ENCODE measurements at regions not wholly inside any gene's neighbourhood (a gene's known extent, or its start where the extent isn't known, plus 50 kb on each side); places are given as distances from the start of the nearest gene placed in this dataset.

- Mint-ChIP-seq H3K4me3 (no peak overlapping the region), H3K27me3 (ENCODE audit: low read depth in 3 of 3) (peaks cover 0 to 4% (median 0%) of the 10 kb centered on the region in 3 donors), H3K27ac (no peak overlapping the region), H3K4me1 (no peaks in the 10 kb centered on the region), H3K36me3 (no peaks in the 10 kb centered on the region), H3K9me3 (peaks cover 2 to 9% (median 4%) of the 10 kb centered on the region in 7 donors)
- Histone ChIP-seq H2AFZ (ENCODE audit: insufficient read depth, low read depth, low read length, poor library complexity, severe bottlenecking) (no peak overlapping the region), H3K36me3 (replicated peaks in 1 of 2; ENCODE audit: control insufficient read depth in 1 of 2, insufficient read depth in 2 of 2, low read length in 2 of 2) (no peaks in the 10 kb centered on the region), H3K27ac (ENCODE audit: low read depth in 1 of 2, low read length in 2 of 2) (no peak overlapping the region), H3K9ac (ENCODE audit: insufficient read depth, low read length, poor library complexity, severe bottlenecking) (no peak overlapping the region), H3K9me3 (replicated peaks in 1 of 2; ENCODE audit: control insufficient read depth in 1 of 2, insufficient read depth in 1 of 2, low read length in 2 of 2) (peaks cover 0 to 4% of the 10 kb centered on the region in 2 donors), H3K4me1 (ENCODE audit: control insufficient read depth in 1 of 2, insufficient read depth in 2 of 2, low read length in 2 of 2) (no peaks in the 10 kb centered on the region), H4K20me1 (ENCODE audit: insufficient read depth, low read length) (no peaks in the 10 kb centered on the region), H3K4me3 (replicated peaks in 1 of 3; ENCODE audit: low read depth in 2 of 3, low read length in 3 of 3) (no peak overlapping the region), H3K79me2 (ENCODE audit: insufficient read depth, low read length) (no peaks in the 10 kb centered on the region), H3K4me2 (replicated peaks; ENCODE audit: extremely low read depth, low read length, poor library complexity, severe bottlenecking) (no peak overlapping the region), H3K27me3 (ENCODE audit: control insufficient read depth in 2 of 2, insufficient read depth in 2 of 2, low read length in 2 of 2) (no peaks in the 10 kb centered on the region)
- WGBS (ENCODE audit: insufficient coverage) = 67% methylated on average over 1 of the region's 4 CpGs
- no peak for DNase-seq
- TF ChIP-seq, protein P1, sequence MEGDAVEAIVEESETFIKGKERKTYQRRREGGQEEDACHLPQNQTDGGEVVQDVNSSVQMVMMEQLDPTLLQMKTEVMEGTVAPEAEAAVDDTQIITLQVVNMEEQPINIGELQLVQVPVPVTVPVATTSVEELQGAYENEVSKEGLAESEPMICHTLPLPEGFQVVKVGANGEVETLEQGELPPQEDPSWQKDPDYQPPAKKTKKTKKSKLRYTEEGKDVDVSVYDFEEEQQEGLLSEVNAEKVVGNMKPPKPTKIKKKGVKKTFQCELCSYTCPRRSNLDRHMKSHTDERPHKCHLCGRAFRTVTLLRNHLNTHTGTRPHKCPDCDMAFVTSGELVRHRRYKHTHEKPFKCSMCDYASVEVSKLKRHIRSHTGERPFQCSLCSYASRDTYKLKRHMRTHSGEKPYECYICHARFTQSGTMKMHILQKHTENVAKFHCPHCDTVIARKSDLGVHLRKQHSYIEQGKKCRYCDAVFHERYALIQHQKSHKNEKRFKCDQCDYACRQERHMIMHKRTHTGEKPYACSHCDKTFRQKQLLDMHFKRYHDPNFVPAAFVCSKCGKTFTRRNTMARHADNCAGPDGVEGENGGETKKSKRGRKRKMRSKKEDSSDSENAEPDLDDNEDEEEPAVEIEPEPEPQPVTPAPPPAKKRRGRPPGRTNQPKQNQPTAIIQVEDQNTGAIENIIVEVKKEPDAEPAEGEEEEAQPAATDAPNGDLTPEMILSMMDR (IDR thresholded peaks at IDR 0.05) = no peak
- intact Hi-C loops (cut with micrococcal nuclease) = no loop called here
Observed at GRCh38 chr4:106628586-106629267, 260.1 kb upstream of the GIMD1 start.

DNA sequence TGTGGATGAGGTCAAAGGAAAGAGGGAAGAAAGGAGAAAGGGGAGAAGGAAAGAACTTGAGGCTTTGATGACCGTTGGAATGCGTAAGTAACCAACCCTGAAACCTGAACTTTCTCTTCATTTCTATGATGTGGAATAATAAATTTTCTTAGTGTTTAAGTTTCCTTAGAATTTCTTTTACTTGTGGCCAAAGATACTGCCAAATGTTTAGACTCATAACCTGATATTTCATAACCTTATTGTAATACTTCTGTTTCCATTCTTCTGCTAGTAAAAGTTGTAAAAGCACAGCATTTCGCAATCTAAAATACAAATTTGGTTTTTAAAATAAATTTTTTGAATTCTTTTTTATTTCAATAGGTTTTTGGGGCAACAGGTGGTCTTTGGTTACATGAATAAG, 258.5 kb upstream of the GIMD1 start:
- H4K20me1 ChIP-seq (ENCODE audit: insufficient read depth, low read length) = no peaks in the 10 kb centered on the region
- TF ChIP-seq, protein P1 (IDR thresholded peaks at IDR 0.05) = no peak
- no peak overlapping the region for H3K4me2 ChIP-seq (replicated peaks; ENCODE audit: extremely low read depth, low read length, poor library complexity, severe bottlenecking)
- no peaks in the 10 kb centered on the region for H3K36me3 ChIP-seq (replicated peaks in 1 of 2; ENCODE audit: control insufficient read depth in 1 of 2, insufficient read depth in 2 of 2, low read length in 2 of 2)
- H3K27me3 Mint-ChIP-seq (ENCODE audit: low read depth in 3 of 3) = peaks cover 0 to 4% (median 0%) of the 10 kb centered on the region in 3 donors
- no peak overlapping the region for H3K27ac Mint-ChIP-seq
- H2AFZ ChIP-seq (ENCODE audit: insufficient read depth, low read depth, low read length, poor library complexity, severe bottlenecking) = no peak overlapping the region
- H3K79me2 ChIP-seq (ENCODE audit: insufficient read depth, low read length) = no peaks in the 10 kb centered on the region
- no peak overlapping the region for H3K4me3 Mint-ChIP-seq
- no CpG with 5 or more reads among the region's 3 CpGs for WGBS (ENCODE audit: insufficient coverage)
- intact Hi-C loops (cut with micrococcal nuclease) = no loop called here
- H3K9me3 Mint-ChIP-seq = peaks cover 2 to 9% (median 4%) of the 10 kb centered on the region in 7 donors
- peaks cover 0 to 4% of the 10 kb centered on the region in 2 donors for H3K9me3 ChIP-seq (replicated peaks in 1 of 2; ENCODE audit: control insufficient read depth in 1 of 2, insufficient read depth in 1 of 2, low read length in 2 of 2)
- no peaks in the 10 kb centered on the region for H3K4me1 ChIP-seq (ENCODE audit: control insufficient read depth in 1 of 2, insufficient read depth in 2 of 2, low read length in 2 of 2)
- H3K4me3 ChIP-seq (replicated peaks in 1 of 3; ENCODE audit: low read depth in 2 of 3, low read length in 3 of 3) = no peak overlapping the region
- H3K27me3 ChIP-seq (ENCODE audit: control insufficient read depth in 2 of 2, insufficient read depth in 2 of 2, low read length in 2 of 2) = no peaks in the 10 kb centered on the region
- no peak for DNase-seq
- no peak overlapping the region for H3K9ac ChIP-seq (ENCODE audit: insufficient read depth, low read length, poor library complexity, severe bottlenecking)
- H3K4me1 Mint-ChIP-seq = no peaks in the 10 kb centered on the region
- no peaks in the 10 kb centered on the region for H3K36me3 Mint-ChIP-seq
- H3K27ac ChIP-seq (ENCODE audit: low read depth in 1 of 2, low read length in 2 of 2) = no peak overlapping the region
